IMR-90 (cell line): ENCODE measurements at regions not wholly inside any gene's neighbourhood (a gene's known extent, or its start where the extent isn't known, plus 50 kb on each side); places are given as distances from the start of the nearest gene placed in this dataset.

Source experiments
- CEBPB ChIP-seq: IDR thresholded peaks from 2 replicates; pipeline ENCODE4 v1.6.1; 2012; ENCODE audit warnings: low read depth, low read length, improper control_type of control experiment
- CHD1 ChIP-seq: IDR thresholded peaks from 2 replicates; pipeline ENCODE4 v1.6.1; 2012; ENCODE audit warnings: low read depth, low read length, improper control_type of control experiment
- ELK1 ChIP-seq: fragments of 150-350 bp; IDR thresholded peaks from 2 replicates; pipeline ENCODE4 v1.6.1; 2016; ENCODE audit warnings: low read depth, mild to moderate bottlenecking, low read length, moderate library complexity, borderline replicate concordance
- MAFK ChIP-seq: IDR thresholded peaks from 2 replicates; pipeline ENCODE4 v1.6.1; 2012; ENCODE audit warnings: low read depth, low read length, improper control_type of control experiment
- MAZ ChIP-seq: IDR thresholded peaks from 2 replicates; pipeline ENCODE4 v1.6.1; 2012; ENCODE audit warnings: low read depth, mild to moderate bottlenecking, low read length, improper control_type of control experiment, moderate library complexity, borderline replicate concordance
- MXI1 ChIP-seq: IDR thresholded peaks from 2 replicates; pipeline ENCODE4 v1.6.1; 2012; ENCODE audit warnings: low read depth, mild to moderate bottlenecking, low read length, moderate library complexity, borderline replicate concordance
- NFE2L2 ChIP-seq: fragments of 150-350 bp; IDR thresholded peaks from 2 replicates; pipeline ENCODE4 v1.6.1; 2016; ENCODE audit warnings: low read depth, mild to moderate bottlenecking, low read length
- POLR2A ChIP-seq: IDR thresholded peaks from 2 replicates; pipeline ENCODE4 v1.6.1; 2012; ENCODE audit warnings: mild to moderate bottlenecking, low read depth, low read length
- RAD21 ChIP-seq: IDR thresholded peaks from 2 replicates; pipeline ENCODE4 v1.6.1; 2012; ENCODE audit warnings: low read length, improper control_type of control experiment
- RCOR1 ChIP-seq: IDR thresholded peaks from 2 replicates; pipeline ENCODE4 v1.6.1; 2012; ENCODE audit warnings: mild to moderate bottlenecking, low read length, improper control_type of control experiment; ENCODE audit not compliant: insufficient replicate concordance
- RFX5 ChIP-seq: IDR thresholded peaks from 2 replicates; pipeline ENCODE4 v1.8.0; 2012; ENCODE audit warnings: low read depth, mild to moderate bottlenecking, low read length, moderate library complexity
- USF2 ChIP-seq: fragments of 150-350 bp; IDR thresholded peaks from 2 replicates; pipeline ENCODE4 v1.6.1; 2017; ENCODE audit warnings: mild to moderate bottlenecking, antibody characterized with exemption, low read length, low read depth
- TF ChIP-seq, protein P1 (sequence below): conservative IDR thresholded peaks from 2 replicates; pipeline ENCODE4 v1.5.1; 2012; ENCODE audit warnings: mild to moderate bottlenecking, low read depth, low read length, improper control_type of control experiment

DNA sequence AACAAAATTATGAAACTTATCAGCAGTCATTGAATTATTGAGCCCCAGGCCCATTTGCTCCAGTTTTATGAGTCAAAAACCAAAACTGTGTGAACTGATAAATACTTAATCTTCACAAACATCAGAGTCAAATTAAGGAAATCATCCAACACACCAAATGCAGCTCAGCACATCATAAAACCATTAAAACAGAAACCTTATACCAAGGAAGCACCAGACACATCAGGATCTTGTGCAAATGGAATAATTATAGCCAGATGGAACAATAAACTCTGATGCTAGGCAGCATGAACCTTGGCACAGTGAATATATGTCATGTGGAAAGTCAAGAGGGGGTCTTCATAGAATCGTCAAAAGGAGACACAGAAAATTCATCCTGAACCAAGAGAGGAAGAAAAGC, 410.7 kb upstream of the API5 start:
- TF ChIP-seq RFX5 (no peak), RAD21 (no peak), POLR2A (no peak), ELK1 (no peak), USF2 (no peak), NFE2L2 (no peak), RCOR1 (no peak), CHD1 (no peak), CEBPB (no peak), MAZ (no peak), MXI1 (no peak), MAFK (no peak)
- TF ChIP-seq, protein P1, sequence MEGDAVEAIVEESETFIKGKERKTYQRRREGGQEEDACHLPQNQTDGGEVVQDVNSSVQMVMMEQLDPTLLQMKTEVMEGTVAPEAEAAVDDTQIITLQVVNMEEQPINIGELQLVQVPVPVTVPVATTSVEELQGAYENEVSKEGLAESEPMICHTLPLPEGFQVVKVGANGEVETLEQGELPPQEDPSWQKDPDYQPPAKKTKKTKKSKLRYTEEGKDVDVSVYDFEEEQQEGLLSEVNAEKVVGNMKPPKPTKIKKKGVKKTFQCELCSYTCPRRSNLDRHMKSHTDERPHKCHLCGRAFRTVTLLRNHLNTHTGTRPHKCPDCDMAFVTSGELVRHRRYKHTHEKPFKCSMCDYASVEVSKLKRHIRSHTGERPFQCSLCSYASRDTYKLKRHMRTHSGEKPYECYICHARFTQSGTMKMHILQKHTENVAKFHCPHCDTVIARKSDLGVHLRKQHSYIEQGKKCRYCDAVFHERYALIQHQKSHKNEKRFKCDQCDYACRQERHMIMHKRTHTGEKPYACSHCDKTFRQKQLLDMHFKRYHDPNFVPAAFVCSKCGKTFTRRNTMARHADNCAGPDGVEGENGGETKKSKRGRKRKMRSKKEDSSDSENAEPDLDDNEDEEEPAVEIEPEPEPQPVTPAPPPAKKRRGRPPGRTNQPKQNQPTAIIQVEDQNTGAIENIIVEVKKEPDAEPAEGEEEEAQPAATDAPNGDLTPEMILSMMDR = no peak
